ENCODE measurements at regions not wholly inside any gene's neighbourhood (a gene's known extent, or its start where the extent isn't known, plus 50 kb on each side); places are given as distances from the start of the nearest gene placed in this dataset.

DNA sequence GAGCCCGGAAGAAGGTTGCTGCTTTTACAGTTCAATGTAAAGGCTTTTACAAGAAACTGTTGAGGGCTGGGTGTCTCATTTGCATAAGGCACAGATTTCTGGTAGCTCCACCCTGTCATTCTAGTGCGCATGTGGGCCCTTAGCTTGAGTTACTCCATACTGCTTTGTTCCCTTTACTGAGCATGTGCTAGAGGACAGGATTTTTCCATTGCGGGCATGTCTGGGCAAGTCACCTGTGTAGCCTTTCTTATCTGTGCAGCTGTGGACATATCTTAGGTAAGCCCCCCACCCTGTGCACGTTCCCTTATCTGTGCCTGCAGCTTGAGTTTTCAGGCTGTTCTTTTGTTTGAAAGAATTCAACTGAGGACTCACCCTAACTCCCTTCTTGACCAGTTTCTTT is 56.2 kb upstream of the ARHGAP5 start:
- peaks cover 0 to 6% (median 3%) of the 10 kb centered on the region in 3 donors for H3K27me3 Mint-ChIP-seq (ENCODE audit: low read depth in 3 of 3)
- H3K9me3 Mint-ChIP-seq = no peaks in the 10 kb centered on the region
- H3K36me3 Mint-ChIP-seq = no peaks in the 10 kb centered on the region
- no peak overlapping the region for H3K27ac Mint-ChIP-seq
- no peaks in the 10 kb centered on the region for H3K4me1 Mint-ChIP-seq
- no peak for DNase-seq
- no peak overlapping the region for H3K4me3 Mint-ChIP-seq

DNA sequence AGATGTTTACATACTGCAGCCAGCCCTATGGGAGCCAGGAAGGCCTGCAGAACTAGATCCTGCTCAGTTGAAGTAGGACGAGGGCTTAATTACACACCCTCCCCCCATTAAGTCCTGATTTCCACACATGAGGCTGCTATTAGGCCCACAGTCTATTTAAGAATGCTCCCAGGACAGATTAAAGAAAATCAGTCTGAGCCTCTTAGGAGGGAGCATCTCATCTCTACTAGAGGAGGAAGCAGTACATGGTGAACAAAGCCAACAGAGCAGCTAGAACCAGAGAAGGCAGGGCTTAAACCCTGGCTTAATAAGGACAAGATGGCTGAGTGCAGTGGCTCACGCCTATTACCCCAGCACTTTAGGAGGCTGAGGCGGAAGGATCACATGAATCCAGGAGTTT is 55.8 kb upstream of the ARHGAP5 start:
- no peak overlapping the region for H3K27ac Mint-ChIP-seq
- H3K9me3 Mint-ChIP-seq = peaks cover 0 to under 1% (median 0%) of the 10 kb centered on the region in 6 donors
- H3K27me3 Mint-ChIP-seq (ENCODE audit: low read depth in 3 of 3) = peaks cover 0 to 6% (median 5%) of the 10 kb centered on the region in 3 donors
- no peaks in the 10 kb centered on the region for H3K36me3 Mint-ChIP-seq
- H3K4me3 Mint-ChIP-seq = no peak overlapping the region
- H3K4me1 Mint-ChIP-seq = no peaks in the 10 kb centered on the region
- no peak for DNase-seq

DNA sequence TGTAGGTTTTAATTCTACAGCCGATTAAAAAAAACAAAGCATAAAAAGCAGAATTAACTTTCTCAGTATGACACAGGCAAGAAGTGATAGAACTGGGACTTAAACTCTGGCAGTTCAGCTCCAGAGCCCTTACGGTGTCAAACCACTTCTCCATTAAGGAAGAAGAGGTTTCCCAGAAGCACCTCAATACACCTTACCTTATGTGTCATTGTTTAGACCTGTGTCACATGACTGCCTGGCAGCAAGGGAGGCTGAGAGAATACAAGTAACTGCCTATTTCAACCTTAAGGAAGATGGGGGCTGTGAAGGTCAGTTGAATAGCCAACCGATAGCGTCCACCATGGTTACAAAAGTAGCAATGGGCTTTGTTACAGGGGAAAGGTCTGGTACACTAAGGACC is 54.6 kb upstream of the ARHGAP5 start:
- H3K27ac Mint-ChIP-seq = no peak overlapping the region
- DNase-seq = no peak
- no peak overlapping the region for H3K4me3 Mint-ChIP-seq
- H3K4me1 Mint-ChIP-seq = no peaks in the 10 kb centered on the region
- no peaks in the 10 kb centered on the region for H3K36me3 Mint-ChIP-seq
- H3K27me3 Mint-ChIP-seq (ENCODE audit: low read depth in 3 of 3) = peaks cover 0 to 5% (median 4%) of the 10 kb centered on the region in 3 donors
- H3K9me3 Mint-ChIP-seq = peaks cover 0 to 2% (median 0%) of the 10 kb centered on the region in 6 donors

DNA sequence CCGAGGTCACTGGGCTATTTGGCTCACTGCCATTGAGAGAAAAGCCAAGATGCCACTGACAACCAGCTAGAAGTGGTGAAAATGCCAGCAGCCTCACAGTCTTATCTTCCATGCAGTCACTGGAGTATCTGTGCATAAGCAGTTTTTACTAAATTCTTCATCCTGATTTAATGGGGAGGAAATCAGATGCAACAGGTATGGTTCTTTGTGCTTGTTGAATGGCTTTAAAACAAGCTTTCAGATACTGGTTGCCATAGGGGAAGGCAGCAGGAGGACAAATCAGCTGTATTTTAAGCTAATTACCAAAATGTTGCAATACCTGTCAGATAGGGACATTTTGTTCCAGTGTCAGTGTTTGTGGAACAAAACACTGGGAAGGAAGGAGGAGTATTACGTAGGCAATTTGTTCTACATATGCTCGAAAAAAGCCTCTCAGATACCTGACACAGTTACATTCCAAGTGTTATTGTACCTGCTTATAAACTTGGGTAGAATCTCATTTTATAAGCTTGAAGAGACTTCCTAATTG is 54.1 kb upstream of the ARHGAP5 start:
- no peak overlapping the region for H3K4me3 Mint-ChIP-seq
- peaks cover 0 to 2% (median 0%) of the 10 kb centered on the region in 6 donors for H3K9me3 Mint-ChIP-seq
- H3K27me3 Mint-ChIP-seq (ENCODE audit: low read depth in 3 of 3) = peaks cover 0 to 5% (median 4%) of the 10 kb centered on the region in 3 donors
- no peak for DNase-seq
- no peak overlapping the region for H3K27ac Mint-ChIP-seq
- H3K36me3 Mint-ChIP-seq = no peaks in the 10 kb centered on the region
- H3K4me1 Mint-ChIP-seq = no peaks in the 10 kb centered on the region

DNA sequence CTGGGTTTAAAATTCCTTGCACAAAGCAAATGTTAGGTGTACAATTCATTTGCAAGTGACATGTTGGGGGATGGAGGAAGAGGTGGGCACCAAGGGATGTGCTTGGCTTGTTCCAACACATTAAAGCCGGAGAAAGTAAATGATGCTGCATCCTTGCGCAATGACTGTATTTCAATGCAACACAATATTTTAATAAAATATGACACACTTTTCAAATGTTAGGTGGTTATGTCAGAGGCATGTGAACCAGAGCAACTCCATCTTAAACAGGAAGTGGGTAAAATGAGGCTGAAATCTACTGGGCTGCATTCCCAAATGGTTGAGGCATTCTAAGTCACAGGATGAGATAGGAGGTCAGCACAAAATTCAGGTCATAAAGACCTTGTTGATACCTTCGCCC is 53.6 kb upstream of the ARHGAP5 start:
- H3K36me3 Mint-ChIP-seq = no peaks in the 10 kb centered on the region
- peaks cover 0 to 5% (median 4%) of the 10 kb centered on the region in 3 donors for H3K27me3 Mint-ChIP-seq (ENCODE audit: low read depth in 3 of 3)
- peaks cover 0 to 2% (median 0%) of the 10 kb centered on the region in 6 donors for H3K9me3 Mint-ChIP-seq
- no peak overlapping the region for H3K27ac Mint-ChIP-seq
- no peak for DNase-seq
- no peak overlapping the region for H3K4me3 Mint-ChIP-seq
- no peaks in the 10 kb centered on the region for H3K4me1 Mint-ChIP-seq

DNA sequence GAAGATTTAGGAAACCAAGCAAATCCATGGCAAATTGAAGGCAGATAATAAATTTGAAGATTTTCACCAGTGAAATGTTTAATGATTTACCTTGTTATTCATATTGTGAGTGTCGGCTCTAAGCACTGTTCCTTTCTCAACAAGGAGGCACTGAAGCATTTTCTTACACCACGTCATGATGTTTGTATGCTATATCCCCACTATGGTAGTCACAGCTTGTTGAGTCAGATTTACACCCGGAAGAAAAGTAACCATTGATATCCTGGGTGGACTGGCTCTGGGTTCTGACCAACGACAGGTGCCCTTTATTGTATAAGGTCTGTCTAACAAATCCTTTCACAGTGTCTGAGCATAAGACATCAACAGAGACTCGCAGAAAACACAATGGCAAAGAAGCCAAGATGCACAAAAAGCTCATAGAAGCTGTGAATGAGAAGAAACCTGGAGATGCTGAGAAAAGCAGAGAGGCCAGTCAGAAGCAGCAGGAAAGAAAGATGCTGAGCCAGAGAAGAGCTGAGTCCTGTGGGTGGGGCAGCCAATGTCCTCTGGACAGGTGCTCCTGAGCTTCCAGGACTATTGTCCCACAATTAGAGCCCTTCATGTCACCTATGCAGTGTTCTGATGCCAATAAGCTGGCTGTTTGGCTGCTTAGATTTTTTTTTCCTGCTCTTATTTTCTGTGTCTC is 49.7 kb upstream of the ARHGAP5 start:
- Mint-ChIP-seq H3K27me3 (ENCODE audit: low read depth in 3 of 3) (peaks cover 0 to 7% (median 5%) of the 10 kb centered on the region in 3 donors), H3K27ac (no peak overlapping the region), H3K4me1 (no peaks in the 10 kb centered on the region), H3K4me3 (no peak overlapping the region), H3K36me3 (no peaks in the 10 kb centered on the region), H3K9me3 (peaks cover 0 to 2% (median 0%) of the 10 kb centered on the region in 6 donors)
- no peak for DNase-seq

Data from immature natural killer cell (primary cell).